ENCODE measurements at regions not wholly inside any gene's neighbourhood (a gene's known extent, or its start where the extent isn't known, plus 50 kb on each side); places are given as distances from the start of the nearest gene placed in this dataset.

GRCh38 chr4:146041139-146042004 is 102.7 kb upstream of the ZNF827 start:
- TF ChIP-seq POLR2A (IDR thresholded peaks at IDR 0.05; ENCODE audit: low read depth, low read length) = no peak
- no peak for TF ChIP-seq POU2F2 (IDR thresholded peaks at IDR 0.05; ENCODE audit: low read depth, low read length)
